ENCODE measurements at regions not wholly inside any gene's neighbourhood (a gene's known extent, or its start where the extent isn't known, plus 50 kb on each side); places are given as distances from the start of the nearest gene placed in this dataset.

- no peak overlapping the region for H3K4me3 ChIP-seq (ENCODE audit: low read depth, low read length)
- in situ Hi-C loops (cut with HindIII; ENCODE audit: low sequenced_read_pairs) = no loop called here
- no peak for TF ChIP-seq CTCF (IDR thresholded peaks at IDR 0.05; ENCODE audit: low read depth, low read length, missing control alignments)
- no peak for DNase-seq (ENCODE audit: low read depth)
Observed at GRCh38 chr9:108709997-108710396, 145.8 kb downstream of the ACTL7B start.

GRCh38 chr9:108709126-108709525, 146.7 kb downstream of the ACTL7B start:
- in situ Hi-C loops (cut with HindIII; ENCODE audit: low sequenced_read_pairs) = no loop called here
- no peak overlapping the region for H3K4me3 ChIP-seq (ENCODE audit: low read depth, low read length)
- DNase-seq (ENCODE audit: low read depth) = no peak
- TF ChIP-seq CTCF (IDR thresholded peaks at IDR 0.05; ENCODE audit: low read depth, low read length, missing control alignments) = no peak

- DNase-seq (ENCODE audit: low read depth) = no peak
- TF ChIP-seq CTCF (IDR thresholded peaks at IDR 0.05; ENCODE audit: low read depth, low read length, missing control alignments) = no peak
- no peak overlapping the region for H3K4me3 ChIP-seq (ENCODE audit: low read depth, low read length)
- in situ Hi-C loops (cut with HindIII; ENCODE audit: low sequenced_read_pairs) = no loop called here
Observed at GRCh38 chr9:108708448-108708847, 147.3 kb downstream of the ACTL7B start.

- DNase-seq (ENCODE audit: low read depth) = no peak
- TF ChIP-seq CTCF (IDR thresholded peaks at IDR 0.05; ENCODE audit: low read depth, low read length, missing control alignments) = no peak
- in situ Hi-C loops (cut with HindIII; ENCODE audit: low sequenced_read_pairs) = no loop called here
- no peak overlapping the region for H3K4me3 ChIP-seq (ENCODE audit: low read depth, low read length)
Observed at GRCh38 chr9:108707120-108707519, 148.7 kb downstream of the ACTL7B start.

GRCh38 chr9:108704156-108704852, 151.5 kb downstream of the ACTL7B start:
- TF ChIP-seq CTCF (IDR thresholded peaks at IDR 0.05; ENCODE audit: low read depth, low read length, missing control alignments) = no peak
- DNase-seq (ENCODE audit: low read depth) = no peak
- in situ Hi-C loops (cut with HindIII; ENCODE audit: low sequenced_read_pairs) = no loop called here
- no peak overlapping the region for H3K4me3 ChIP-seq (ENCODE audit: low read depth, low read length)

- H3K4me3 ChIP-seq (ENCODE audit: low read depth, low read length) = no peak overlapping the region
- in situ Hi-C loops (cut with HindIII; ENCODE audit: low sequenced_read_pairs) = no loop called here
- TF ChIP-seq CTCF (IDR thresholded peaks at IDR 0.05; ENCODE audit: low read depth, low read length, missing control alignments) = no peak
- DNase-seq (ENCODE audit: low read depth) = no peak
Observed at GRCh38 chr9:108703429-108703828, 152.4 kb downstream of the ACTL7B start.

All from astrocyte of the cerebellum (primary cell).